Activated T-helper 17 cell treated with anti-CD3 and anti-CD28 coated beads, Interleukin-2, amount 50 U/mL, for 72 hours (primary cell): ENCODE measurements at regions not wholly inside any gene's neighbourhood (a gene's known extent, or its start where the extent isn't known, plus 50 kb on each side); places are given as distances from the start of the nearest gene placed in this dataset.
"Not testable (repeated sequence)": the region's sequence is repeated elsewhere in the genome, so short reads cannot be mapped to it uniquely, and the experiment has no call there.

Experiments
- ATAC-seq: fragments of 150-1000 bp; cut with Tn5 transposase; replicated peaks from 2 replicates; pipeline ENCODE4 v1.10.0; 2021; ENCODE audit warnings: mild to moderate bottlenecking, moderate library complexity
- H3K27ac Mint-ChIP-seq: one replicate; pipeline ENCODE4 v1.8.0; 2022; ENCODE audit warnings: mixed read lengths
- H3K27me3 Mint-ChIP-seq: one replicate; pipeline ENCODE4 v1.8.0; 2022; ENCODE audit warnings: mixed read lengths
- H3K36me3 Mint-ChIP-seq: one replicate; pipeline ENCODE4 v1.8.0; 2022; ENCODE audit warnings: low read depth, mild to moderate bottlenecking, mixed read lengths
- H3K4me1 Mint-ChIP-seq: one replicate; pipeline ENCODE4 v1.8.0; 2022; ENCODE audit warnings: mixed read lengths
- H3K4me3 Mint-ChIP-seq: one replicate; pipeline ENCODE4 v1.8.0; 2022; ENCODE audit warnings: mild to moderate bottlenecking, mixed read lengths
- H3K9me3 Mint-ChIP-seq: one replicate; pipeline ENCODE4 v1.8.0; 2022; ENCODE audit warnings: mixed read lengths

DNA sequence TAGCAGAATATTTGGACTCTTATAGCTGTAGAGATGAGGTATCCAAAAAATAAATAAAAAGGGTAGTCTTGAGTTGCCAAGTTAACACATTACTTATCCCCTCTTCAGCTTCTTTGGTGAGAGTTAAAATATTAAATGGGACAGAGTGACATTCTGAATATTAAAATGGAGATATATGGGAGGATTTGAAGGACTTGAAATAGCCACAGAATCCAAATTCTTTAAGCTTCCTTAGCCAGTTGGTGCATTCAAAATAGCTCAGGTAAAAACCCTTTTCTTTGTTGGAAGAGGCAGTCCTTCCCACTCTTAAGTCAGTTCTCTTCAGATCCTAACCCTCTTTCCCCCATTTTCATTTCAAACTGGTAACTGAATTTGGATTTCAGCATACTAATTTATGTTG, 130.1 kb upstream of the KLF12 start:
- peaks cover 10% of the 10 kb centered on the region for H3K9me3 Mint-ChIP-seq
- H3K27ac Mint-ChIP-seq = no peak overlapping the region
- H3K27me3 Mint-ChIP-seq = no peaks in the 10 kb centered on the region
- no peaks in the 10 kb centered on the region for H3K36me3 Mint-ChIP-seq
- ATAC-seq = no peak
- H3K4me3 Mint-ChIP-seq = no peak overlapping the region
- H3K4me1 Mint-ChIP-seq = peaks cover 5% of the 10 kb centered on the region

DNA sequence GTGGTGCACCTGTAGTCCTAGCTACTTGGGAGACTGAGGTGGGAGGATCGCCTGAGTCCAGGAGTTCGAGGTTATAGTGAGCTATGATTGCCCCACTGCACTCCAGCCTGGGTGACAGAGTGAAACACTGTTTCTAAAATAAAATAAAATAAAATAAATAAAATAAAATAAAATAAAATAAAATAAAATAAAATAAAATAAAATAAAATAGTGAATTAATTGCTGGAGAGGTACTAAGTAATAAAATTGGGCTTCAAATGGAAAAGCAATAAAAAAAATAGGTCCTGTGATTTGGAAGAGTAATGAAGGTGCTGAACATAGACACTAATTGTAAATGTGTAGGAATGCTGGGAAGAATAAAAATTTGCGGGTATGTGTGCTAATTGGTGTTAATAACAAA, 126.2 kb upstream of the KLF12 start:
- H3K27ac Mint-ChIP-seq, H3K9me3 Mint-ChIP-seq, H3K27me3 Mint-ChIP-seq, H3K36me3 Mint-ChIP-seq, ATAC-seq, H3K4me3 Mint-ChIP-seq: not testable (repeated sequence)
- peaks cover 32% of the 10 kb centered on the region for H3K4me1 Mint-ChIP-seq

GRCh38 chr13:74259641-74260040, 125.4 kb upstream of the KLF12 start:
- no peaks in the 10 kb centered on the region for H3K36me3 Mint-ChIP-seq
- peak overlapping the region; percentile 72 for H3K4me3 Mint-ChIP-seq
- H3K4me1 Mint-ChIP-seq = peaks cover 32% of the 10 kb centered on the region
- no peak overlapping the region for H3K27ac Mint-ChIP-seq
- no peak for ATAC-seq
- H3K27me3 Mint-ChIP-seq = no peaks in the 10 kb centered on the region
- H3K9me3 Mint-ChIP-seq = peaks cover 6% of the 10 kb centered on the region

- H3K4me1 Mint-ChIP-seq = peaks cover 36% of the 10 kb centered on the region
- H3K27ac Mint-ChIP-seq = no peak overlapping the region
- H3K4me3 Mint-ChIP-seq = peak overlapping the region; percentile 72
- no peaks in the 10 kb centered on the region for H3K36me3 Mint-ChIP-seq
- ATAC-seq = no peak
- no peaks in the 10 kb centered on the region for H3K27me3 Mint-ChIP-seq
- peaks cover 5% of the 10 kb centered on the region for H3K9me3 Mint-ChIP-seq
Observed at GRCh38 chr13:74258961-74259360, 124.8 kb upstream of the KLF12 start.

GRCh38 chr13:74256969-74257368, 122.8 kb upstream of the KLF12 start:
- Mint-ChIP-seq H3K4me1 (peaks cover 53% of the 10 kb centered on the region), H3K27me3 (no peaks in the 10 kb centered on the region), H3K27ac (peak overlapping the region; percentile 80), H3K36me3 (no peaks in the 10 kb centered on the region), H3K4me3 (peak overlapping the region; percentile 72), H3K9me3 (peaks cover 3% of the 10 kb centered on the region)
- ATAC-seq = no peak

GRCh38 chr13:74253161-74253560, 119.0 kb upstream of the KLF12 start:
- Mint-ChIP-seq H3K9me3 (peaks cover 3% of the 10 kb centered on the region), H3K4me3 (peak overlapping the region; percentile 50), H3K36me3 (no peaks in the 10 kb centered on the region), H3K4me1 (peaks cover 55% of the 10 kb centered on the region), H3K27me3 (no peaks in the 10 kb centered on the region), H3K27ac (no peak overlapping the region)
- ATAC-seq = no peak

DNA sequence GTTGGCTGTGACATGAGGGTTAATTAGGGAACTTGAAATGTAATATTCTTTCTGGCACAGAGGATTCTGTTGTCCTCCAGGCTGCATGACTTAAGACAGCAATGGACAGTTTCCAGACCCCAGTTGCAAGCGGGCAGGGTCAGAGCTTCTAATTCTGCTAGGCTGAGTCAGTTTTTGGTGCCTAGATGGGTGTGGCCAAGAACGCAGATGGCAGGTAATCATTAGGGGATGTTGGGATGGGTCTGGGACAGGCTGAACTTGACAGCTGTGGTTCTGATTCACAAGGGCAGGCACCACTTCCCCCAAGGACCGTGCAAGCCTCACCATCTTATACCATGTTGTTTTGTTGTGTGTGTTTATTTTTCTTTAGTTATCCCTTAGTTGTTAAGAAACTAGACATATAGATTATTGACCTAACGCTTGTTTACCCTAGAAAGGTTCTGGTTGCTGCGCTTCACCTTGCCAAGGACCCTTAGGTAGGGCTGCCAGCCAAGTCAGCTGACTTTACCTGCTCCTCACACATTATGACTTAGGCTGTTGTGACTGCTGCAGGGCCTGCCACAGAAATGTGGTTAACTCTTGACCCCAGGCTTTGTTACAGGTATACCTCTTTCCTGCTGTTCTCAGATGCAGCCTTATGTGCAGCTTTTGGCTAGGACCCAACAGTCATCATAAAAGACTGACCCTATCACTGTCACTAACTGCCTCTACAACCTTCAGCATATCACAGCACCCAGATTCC, 117.7 kb upstream of the KLF12 start:
- no peaks in the 10 kb centered on the region for H3K27me3 Mint-ChIP-seq
- H3K36me3 Mint-ChIP-seq = no peaks in the 10 kb centered on the region
- peak; percentile 38 for ATAC-seq
- peak overlapping the region; percentile 18 for H3K4me3 Mint-ChIP-seq
- H3K4me1 Mint-ChIP-seq = peaks cover 50% of the 10 kb centered on the region
- peaks cover 3% of the 10 kb centered on the region for H3K9me3 Mint-ChIP-seq
- H3K27ac Mint-ChIP-seq = no peak overlapping the region

DNA sequence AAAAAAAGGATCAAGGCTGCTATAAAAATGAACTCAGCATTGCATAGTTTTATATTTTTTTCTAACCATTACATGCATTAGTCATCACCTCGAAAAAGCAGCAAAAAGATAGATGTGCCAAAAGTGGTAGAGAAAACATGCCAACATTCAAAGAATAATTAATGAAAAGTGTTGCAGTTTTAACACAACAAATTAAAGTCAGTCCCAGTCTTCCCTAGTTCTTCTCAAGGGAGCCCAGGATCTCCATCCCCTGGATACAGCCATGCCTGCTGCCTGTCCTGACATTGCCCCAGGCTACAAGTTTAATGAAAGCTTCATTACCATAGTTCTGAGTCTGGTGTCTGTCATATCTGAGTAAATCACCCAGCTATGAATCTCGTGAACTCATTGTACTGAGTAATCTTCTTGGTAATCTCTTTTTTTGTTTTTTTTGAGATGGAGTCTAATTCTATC, 116.6 kb upstream of the KLF12 start:
- no peak overlapping the region for H3K4me3 Mint-ChIP-seq
- no peak overlapping the region for H3K27ac Mint-ChIP-seq
- no peaks in the 10 kb centered on the region for H3K9me3 Mint-ChIP-seq
- H3K4me1 Mint-ChIP-seq = peaks cover 47% of the 10 kb centered on the region
- H3K36me3 Mint-ChIP-seq = no peaks in the 10 kb centered on the region
- peak; percentile 62 for ATAC-seq
- H3K27me3 Mint-ChIP-seq = no peaks in the 10 kb centered on the region

DNA sequence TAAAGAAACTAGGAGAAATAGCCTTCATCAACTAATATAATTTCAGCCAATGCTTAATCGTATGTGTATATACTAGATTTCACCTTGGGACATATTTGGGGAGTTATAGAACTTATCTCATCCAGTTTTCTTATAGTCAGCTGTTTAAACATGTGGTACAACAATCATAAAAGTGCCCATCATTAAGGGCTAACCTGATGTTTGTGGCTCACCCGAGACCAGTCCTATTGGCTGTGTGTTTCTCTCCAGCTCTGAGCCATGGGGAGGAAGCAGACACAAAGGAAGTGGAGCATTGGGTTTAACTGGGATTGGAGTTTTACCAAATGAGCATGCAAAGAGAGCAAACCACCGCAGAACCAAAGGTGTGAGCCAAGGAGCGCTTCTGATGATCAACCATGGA, 114.3 kb upstream of the KLF12 start:
- Mint-ChIP-seq H3K4me1 (peaks cover 57% of the 10 kb centered on the region), H3K27ac (peak overlapping the region; percentile 57), H3K36me3 (no peaks in the 10 kb centered on the region), H3K9me3 (no peaks in the 10 kb centered on the region), H3K4me3 (peak overlapping the region; percentile 24), H3K27me3 (no peaks in the 10 kb centered on the region)
- ATAC-seq = no peak

DNA sequence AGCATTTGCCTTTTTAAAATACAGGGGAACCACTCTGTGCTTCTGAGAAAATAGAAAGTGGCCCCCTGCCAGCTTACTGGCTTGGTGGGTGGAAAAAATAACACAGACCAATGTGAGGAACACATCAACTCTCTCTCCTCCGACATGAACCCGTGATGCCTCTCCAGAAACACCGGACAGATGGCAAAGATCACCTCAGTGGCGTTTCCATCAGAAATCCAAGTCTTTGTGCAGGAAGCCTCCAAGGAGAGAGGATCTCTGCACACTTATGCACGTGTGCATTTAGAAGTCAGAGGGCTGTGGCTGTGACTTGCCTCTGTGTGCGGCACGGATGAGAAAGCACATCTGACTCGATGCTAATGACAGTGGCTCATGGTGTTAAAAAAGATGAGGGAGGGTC, 112.3 kb upstream of the KLF12 start:
- H3K27ac Mint-ChIP-seq = peak overlapping the region; percentile 32
- ATAC-seq = peak; percentile 21

DNA sequence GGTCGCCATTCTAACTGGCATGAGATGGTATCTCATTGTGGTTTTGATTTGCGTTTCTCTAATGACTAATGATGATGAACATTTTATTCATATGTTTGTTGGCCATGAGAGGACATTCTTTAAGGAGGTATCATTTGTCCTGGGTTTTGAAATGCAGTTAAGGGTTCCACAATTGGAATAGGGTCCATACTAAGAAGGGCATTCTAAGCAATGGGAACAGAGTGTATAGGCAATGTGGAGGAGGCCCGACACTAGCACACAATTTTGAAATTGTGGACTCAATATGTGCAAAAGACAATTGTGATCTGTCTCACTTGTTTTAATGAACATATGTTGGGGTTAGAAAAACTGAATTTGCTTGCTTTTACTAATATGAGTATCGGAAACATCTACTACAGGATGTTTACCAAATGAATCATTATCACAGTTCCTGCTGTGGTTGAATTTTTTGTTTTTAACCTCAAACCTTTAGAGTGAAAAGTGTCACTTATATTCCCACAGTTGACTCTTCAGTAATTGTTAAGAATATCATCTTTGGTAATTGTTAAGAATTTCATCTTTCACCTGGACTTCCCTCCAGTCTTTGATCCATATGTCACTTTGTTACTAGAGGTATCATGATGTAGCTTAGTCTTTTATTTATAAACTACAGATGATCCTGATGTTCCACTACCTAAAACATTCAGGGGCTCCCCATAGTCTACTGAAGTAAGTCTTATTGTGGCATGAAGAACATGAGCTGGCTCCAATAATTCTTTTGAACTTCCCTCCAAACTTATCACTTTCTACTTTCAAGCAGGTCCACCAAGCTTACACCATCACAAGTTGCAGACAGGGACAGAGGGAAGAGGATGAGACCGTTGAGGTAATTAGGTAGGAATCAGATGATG, 109.7 kb upstream of the KLF12 start:
- H3K9me3 Mint-ChIP-seq = no peaks in the 10 kb centered on the region
- no peaks in the 10 kb centered on the region for H3K36me3 Mint-ChIP-seq
- H3K4me1 Mint-ChIP-seq = peaks cover 49% of the 10 kb centered on the region
- peak overlapping the region; percentile 77 for H3K27ac Mint-ChIP-seq
- H3K4me3 Mint-ChIP-seq = peak overlapping the region; percentile 70
- H3K27me3 Mint-ChIP-seq = no peaks in the 10 kb centered on the region
- peak; percentile 86 for ATAC-seq

More for the DNA sequence above, 112.3 kb upstream of the KLF12 start:
- Mint-ChIP-seq H3K9me3 (no peaks in the 10 kb centered on the region), H3K4me3 (peak overlapping the region; percentile 70), H3K4me1 (peaks cover 57% of the 10 kb centered on the region), H3K27me3 (no peaks in the 10 kb centered on the region), H3K36me3 (no peaks in the 10 kb centered on the region)

GRCh38 chr13:74241343-74241742, 107.1 kb upstream of the KLF12 start:
- H3K9me3 Mint-ChIP-seq, H3K4me3 Mint-ChIP-seq, H3K36me3 Mint-ChIP-seq, ATAC-seq, H3K27me3 Mint-ChIP-seq, H3K27ac Mint-ChIP-seq: not testable (repeated sequence)
- peaks cover 35% of the 10 kb centered on the region for H3K4me1 Mint-ChIP-seq

DNA sequence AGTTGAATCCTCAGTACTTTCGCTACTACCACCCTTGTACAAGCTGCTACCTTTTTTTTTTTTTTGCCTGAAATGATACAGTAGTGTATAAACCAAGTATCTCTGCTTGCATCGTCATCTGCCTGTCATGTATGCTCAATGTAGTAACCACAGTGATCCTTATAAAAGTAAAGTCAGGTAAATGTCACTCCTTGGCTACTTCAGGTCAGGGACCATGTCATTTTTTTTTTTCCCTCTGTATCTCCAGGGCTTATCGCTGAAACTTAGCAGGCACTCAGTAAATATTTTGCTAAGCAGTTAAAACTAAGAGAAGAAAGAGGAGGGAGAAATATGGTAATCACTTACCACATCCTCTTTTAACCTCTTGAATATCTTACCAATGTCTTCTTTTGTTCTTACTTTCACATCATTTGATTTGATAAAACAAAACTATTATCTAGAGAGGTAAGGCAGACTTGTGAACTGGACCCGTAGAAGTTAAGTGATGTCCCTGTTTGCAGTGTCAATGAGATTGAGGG, 96.8 kb upstream of the KLF12 start:
- peaks cover 11% of the 10 kb centered on the region for H3K4me1 Mint-ChIP-seq
- no peaks in the 10 kb centered on the region for H3K27me3 Mint-ChIP-seq
- peak overlapping the region; percentile 61 for H3K4me3 Mint-ChIP-seq
- ATAC-seq = peak; percentile 97
- H3K36me3 Mint-ChIP-seq = no peaks in the 10 kb centered on the region
- peaks cover 7% of the 10 kb centered on the region for H3K9me3 Mint-ChIP-seq
- H3K27ac Mint-ChIP-seq = peak overlapping the region; percentile 13

DNA sequence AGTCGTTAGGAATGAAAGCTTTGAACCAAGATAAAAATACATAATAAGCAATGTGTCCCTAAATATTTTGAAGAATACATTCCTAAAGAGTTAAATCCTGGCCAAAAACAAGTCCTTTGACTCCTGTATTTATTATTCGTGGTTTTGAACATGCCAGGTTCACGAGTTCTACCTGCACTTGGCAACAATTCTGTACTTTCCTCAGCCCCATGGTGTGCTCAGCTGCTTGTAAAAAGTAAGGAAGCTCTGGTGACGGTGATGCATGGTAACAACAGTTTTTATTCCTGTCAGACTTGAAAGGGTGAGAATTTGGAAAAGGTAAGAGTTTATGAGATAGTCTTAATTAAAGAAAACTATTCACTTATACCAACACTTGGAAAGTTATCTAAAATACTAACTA, 95.0 kb upstream of the KLF12 start:
- ATAC-seq = no peak
- H3K27ac Mint-ChIP-seq = no peak overlapping the region
- peaks cover 7% of the 10 kb centered on the region for H3K9me3 Mint-ChIP-seq

More for the DNA sequence above, 95.0 kb upstream of the KLF12 start:
- H3K27me3 Mint-ChIP-seq = no peaks in the 10 kb centered on the region
- no peaks in the 10 kb centered on the region for H3K36me3 Mint-ChIP-seq
- H3K4me1 Mint-ChIP-seq = peaks cover 11% of the 10 kb centered on the region
- H3K4me3 Mint-ChIP-seq = no peak overlapping the region
